Epithelial cell of proximal tubule (primary cell): ENCODE measurements at regions not wholly inside any gene's neighbourhood (a gene's known extent, or its start where the extent isn't known, plus 50 kb on each side); places are given as distances from the start of the nearest gene placed in this dataset.

Experiments
- DNase-seq: peaks from one replicate; pipeline ENCODE4 v3.0.0-alpha.2; 2011; ENCODE audit warnings: low read depth
- H3K4me3 ChIP-seq: 2 replicates; pipeline ENCODE4 v1.5.1; 2011; ENCODE audit warnings: low read depth, mild to moderate bottlenecking, low read length
- TF ChIP-seq, protein P1 (sequence below): conservative IDR thresholded peaks from 2 replicates; pipeline ENCODE4 v1.5.1; 2012; ENCODE audit warnings: low read depth, mild to moderate bottlenecking, low read length

DNA sequence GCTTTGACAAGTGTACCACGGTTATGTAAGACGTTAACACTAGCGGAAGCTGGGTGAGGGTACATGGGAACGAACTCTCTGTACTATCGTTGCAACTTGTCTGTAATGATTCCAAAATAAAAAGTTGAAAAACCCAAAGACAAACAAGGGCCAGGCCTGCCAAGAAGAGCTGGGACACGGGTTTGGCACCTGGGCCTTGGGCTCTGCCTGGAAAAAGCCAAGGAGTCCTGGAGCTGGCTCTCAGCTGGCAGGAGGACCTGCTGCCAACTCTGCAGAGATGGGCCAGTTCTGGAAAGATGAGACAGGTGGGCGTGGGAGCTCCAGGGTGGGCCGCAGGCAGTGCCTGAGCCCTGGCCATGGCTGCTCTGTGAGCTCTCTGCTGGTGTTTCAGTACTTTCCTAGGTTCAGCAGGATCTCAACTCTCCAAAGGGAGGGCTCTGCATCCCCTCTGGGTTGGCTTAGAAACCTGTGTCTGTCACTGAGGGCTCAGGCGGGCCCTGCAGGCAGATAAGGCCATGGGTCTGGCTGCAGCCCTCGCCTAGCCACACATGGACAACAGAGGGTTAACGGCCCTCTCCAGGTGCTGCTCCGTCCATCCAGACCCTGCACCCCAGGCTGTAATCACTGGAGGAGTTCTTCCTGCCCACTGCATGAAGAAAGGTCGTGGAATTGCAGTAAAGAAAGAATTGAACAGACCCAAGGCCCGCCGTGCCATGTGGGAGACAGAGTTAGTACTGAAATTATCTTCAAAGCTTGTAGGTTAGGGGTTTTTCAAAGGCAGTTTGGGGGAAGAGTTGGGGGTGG, 89.9 kb downstream of the RHOB start:
- H3K4me3 ChIP-seq: no peak overlapping the region
- no peak for DNase-seq
- TF ChIP-seq, protein P1, sequence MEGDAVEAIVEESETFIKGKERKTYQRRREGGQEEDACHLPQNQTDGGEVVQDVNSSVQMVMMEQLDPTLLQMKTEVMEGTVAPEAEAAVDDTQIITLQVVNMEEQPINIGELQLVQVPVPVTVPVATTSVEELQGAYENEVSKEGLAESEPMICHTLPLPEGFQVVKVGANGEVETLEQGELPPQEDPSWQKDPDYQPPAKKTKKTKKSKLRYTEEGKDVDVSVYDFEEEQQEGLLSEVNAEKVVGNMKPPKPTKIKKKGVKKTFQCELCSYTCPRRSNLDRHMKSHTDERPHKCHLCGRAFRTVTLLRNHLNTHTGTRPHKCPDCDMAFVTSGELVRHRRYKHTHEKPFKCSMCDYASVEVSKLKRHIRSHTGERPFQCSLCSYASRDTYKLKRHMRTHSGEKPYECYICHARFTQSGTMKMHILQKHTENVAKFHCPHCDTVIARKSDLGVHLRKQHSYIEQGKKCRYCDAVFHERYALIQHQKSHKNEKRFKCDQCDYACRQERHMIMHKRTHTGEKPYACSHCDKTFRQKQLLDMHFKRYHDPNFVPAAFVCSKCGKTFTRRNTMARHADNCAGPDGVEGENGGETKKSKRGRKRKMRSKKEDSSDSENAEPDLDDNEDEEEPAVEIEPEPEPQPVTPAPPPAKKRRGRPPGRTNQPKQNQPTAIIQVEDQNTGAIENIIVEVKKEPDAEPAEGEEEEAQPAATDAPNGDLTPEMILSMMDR: no peak

DNA sequence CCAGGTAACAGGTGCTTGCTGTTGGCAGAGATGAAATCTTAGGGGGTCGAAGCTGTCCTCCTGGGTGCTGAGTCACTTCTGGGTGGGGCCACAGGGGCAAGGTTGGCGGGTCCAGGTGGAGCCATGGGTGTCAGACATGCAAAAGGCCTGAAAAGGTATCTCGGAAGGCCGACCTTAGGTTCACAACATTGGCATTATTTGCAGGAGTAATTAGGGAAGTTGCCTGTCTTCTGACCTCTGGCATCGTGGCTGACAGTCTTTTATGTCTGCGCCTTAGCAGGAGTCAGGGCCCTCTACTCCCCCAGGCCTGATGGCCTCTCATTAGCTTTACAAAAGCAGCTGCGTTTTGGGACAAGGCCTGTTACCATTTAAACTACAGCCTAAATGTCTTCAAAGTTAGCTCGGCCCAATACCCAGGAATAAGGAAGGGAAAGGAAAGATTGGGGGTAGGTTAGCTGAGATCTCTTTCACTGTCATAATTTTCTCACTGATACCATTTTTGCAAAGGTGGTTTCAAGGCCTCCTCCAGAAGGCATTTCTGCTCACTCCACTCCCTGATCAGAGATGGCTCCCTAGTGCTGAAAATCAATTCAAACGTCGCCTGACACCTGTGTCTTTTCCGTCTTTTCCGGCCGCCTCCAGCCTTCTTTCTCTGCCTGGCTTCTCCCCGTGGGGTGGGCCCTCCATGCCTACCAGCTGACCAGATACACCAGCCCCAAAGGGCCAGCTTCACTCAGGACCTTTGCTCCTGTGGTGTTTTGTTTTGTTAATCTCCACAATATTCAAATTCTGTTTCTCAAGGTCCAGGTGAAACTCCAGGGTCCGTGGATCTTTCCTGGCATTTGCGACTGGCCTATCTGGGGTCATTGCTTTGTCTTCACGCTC, 90.8 kb downstream of the RHOB start:
- no peak overlapping the region for H3K4me3 ChIP-seq
- TF ChIP-seq, protein P1: no peak
- DNase-seq: no peak

DNA sequence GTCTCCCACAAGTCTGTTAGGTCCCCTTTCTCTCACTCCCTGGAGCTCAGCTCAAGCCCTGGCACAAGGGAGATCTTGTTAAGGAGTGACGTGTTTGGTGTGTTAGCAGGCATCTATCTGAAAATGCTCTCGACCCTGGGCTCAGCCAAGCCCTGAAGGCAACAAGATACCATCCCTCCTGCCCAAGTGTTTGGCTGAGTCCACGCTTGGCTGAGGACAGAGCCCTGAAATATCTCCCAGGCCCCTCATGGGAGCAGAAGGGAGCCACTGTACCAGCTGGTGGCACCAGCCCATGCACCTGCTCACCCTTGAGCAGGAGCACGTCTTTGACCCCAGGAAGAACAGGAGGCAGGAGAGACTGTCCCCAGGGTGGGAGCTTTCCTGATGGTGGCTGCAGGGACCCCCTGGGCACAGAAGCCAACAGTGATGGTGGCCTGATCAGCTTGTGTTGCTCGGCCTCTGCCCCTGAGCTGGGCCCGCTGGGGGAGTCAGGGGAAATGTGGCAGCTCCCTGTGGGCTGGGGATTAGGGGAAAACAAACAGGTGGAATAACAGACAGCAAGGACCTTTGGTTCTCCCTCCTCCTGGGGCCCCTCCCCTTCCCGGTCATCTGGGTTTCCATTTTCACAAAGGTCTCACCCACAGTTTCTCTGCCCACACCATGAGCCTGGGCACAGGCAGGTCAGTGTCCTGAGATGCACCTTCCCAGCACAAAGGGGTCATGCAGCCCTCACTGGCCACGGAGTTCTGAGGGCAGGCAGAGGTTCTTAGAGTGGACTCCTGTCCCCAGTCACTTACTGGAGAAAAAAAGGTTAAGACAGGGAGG, 91.6 kb downstream of the RHOB start:
- DNase-seq: no peak
- TF ChIP-seq, protein P1: no peak
- H3K4me3 ChIP-seq: no peak overlapping the region

DNA sequence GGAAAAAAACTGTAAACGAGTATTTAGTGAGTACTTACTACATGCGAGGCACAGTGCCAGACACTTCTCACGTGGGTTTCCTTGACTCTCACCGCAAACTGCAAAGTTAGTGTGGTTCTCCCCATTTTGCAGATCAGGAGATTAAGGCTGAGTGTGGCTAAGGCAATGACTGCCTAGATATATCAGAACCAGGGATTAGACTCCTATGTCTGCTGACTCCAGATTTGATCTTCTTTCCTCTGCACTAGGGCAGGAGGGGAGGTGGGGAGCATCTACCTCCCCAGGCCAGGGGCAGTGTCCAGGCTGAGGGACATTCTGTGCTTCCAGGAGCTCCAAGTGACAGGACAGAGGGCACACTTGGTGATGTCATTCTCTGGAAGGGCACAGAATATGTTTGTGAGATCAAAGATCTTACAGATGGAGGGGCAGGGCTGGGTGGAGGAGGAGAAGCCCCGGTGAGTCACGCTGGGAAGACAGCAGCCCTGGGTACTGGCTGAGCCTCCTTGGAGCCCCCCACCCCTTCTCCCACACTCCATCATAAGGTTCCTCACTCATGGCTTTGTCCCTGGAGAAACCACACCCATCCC, 92.4 kb downstream of the RHOB start:
- no peak for DNase-seq
- TF ChIP-seq, protein P1: no peak
- no peak overlapping the region for H3K4me3 ChIP-seq

DNA sequence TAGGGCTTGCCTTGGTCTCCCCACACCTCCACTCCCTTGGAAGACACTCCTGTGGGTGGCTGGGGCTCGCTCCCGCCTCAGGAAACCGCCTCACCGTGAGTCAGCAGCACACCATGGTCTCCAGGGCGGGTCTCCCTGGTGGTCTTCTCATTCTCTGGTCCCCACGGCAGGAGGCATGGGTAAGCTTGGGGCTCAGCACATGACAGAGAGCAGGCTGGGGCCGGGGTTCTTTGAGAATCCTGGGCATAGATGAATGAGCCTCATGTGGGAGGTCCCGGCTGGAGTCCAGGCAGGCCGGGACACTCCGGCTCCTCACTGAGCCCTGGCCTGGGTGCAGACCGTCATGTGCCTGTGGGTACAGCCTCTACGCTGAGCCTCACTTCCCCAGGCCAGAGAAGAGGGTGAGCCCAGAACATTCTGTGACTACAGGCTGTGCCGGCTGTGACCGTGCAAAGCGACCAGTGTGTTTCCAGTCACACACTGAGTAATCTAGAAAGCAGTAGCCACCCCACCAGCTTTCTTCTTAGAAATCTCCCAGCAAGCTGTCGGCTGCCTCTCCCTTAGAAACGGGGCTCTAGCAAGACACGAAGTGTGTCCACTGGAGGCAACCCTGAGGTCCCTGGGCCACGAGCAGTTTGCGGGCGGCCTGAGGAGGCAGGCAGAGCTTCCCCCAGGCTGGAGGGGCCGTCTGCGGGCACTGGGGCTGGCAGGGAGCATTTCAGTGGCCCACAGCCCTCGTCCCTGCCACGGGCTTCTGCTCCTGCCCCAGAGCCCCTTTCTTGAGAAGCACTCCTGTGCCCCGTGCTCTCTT, 93.1 kb downstream of the RHOB start:
- TF ChIP-seq, protein P1: no peak
- H3K4me3 ChIP-seq: no peak overlapping the region
- no peak for DNase-seq
